Thyroid gland (tissue), 4 donors: ENCODE measurements at regions not wholly inside any gene's neighbourhood (a gene's known extent, or its start where the extent isn't known, plus 50 kb on each side); places are given as distances from the start of the nearest gene placed in this dataset.

Experiments used
- CTCF ChIP-seq, 6 experiments: fragments of 200-600 bp in 3 of 6; fragments of 450-650 bp in 3 of 6; sonication (generic) in 3 of 6; IDR thresholded peaks; one replicate each; pipeline ENCODE4 v1.5.1; 2016 to 2019; ENCODE audit warnings: antibody characterized with exemption in 6 of 6, mild to moderate bottlenecking in 2 of 6, inconsistent platforms in 1 of 6, moderate library complexity in 1 of 6
- POLR2A ChIP-seq, 2 donors: fragments of 450-650 bp; IDR thresholded peaks; one replicate each; pipeline ENCODE4 v1.6.1; 2017; ENCODE audit warnings: antibody characterized with exemption in 2 of 2, mild to moderate bottlenecking in 2 of 2, moderate library complexity in 1 of 2

GRCh38 chr3:74210739-74211138, 403.7 kb downstream of the CNTN3 start:
- TF ChIP-seq CTCF (IDR thresholded peaks at IDR 0.05) = no peak
- no peak for TF ChIP-seq POLR2A (IDR thresholded peaks at IDR 0.05)
